GM18508 (cell line): ENCODE measurements at regions not wholly inside any gene's neighbourhood (a gene's known extent, or its start where the extent isn't known, plus 50 kb on each side); places are given as distances from the start of the nearest gene placed in this dataset.

ENCODE experiments used
- ATAC-seq: cut with Tn5 transposase; IDR thresholded peaks from one replicate; pipeline ENCODE4 v1.9.1; 2021; ENCODE audit warnings: moderate number of reproducible peaks; ENCODE audit not compliant: insufficient read depth, unreplicated experiment

- no peak for ATAC-seq
Observed at GRCh38 chr20:6579417-6579816, 188.1 kb upstream of the BMP2 start.

- ATAC-seq: no peak
Observed at GRCh38 chr20:6577451-6577850, 190.0 kb upstream of the BMP2 start.

- no peak for ATAC-seq
Observed at GRCh38 chr20:6576726-6577125, 190.8 kb upstream of the BMP2 start.

GRCh38 chr20:6575912-6576401 lies 191.5 kb upstream of the BMP2 start:
- peak; percentile 43 for ATAC-seq

GRCh38 chr20:6566821-6567220 lies 200.7 kb upstream of the BMP2 start:
- no peak for ATAC-seq

- no peak for ATAC-seq
Observed at GRCh38 chr20:6562111-6562510, 205.4 kb upstream of the BMP2 start.

GRCh38 chr20:6560978-6561377 lies 206.5 kb upstream of the BMP2 start:
- ATAC-seq: no peak

- ATAC-seq: no peak
Observed at GRCh38 chr20:6559791-6560190, 207.7 kb upstream of the BMP2 start.

- no peak for ATAC-seq
Observed at GRCh38 chr20:6558341-6558740, 209.1 kb upstream of the BMP2 start.

- ATAC-seq: no peak
Observed at GRCh38 chr20:6533761-6534479, 233.6 kb upstream of the BMP2 start.

GRCh38 chr20:6533351-6533750 lies 234.1 kb upstream of the BMP2 start:
- ATAC-seq: no peak

- no peak for ATAC-seq
Observed at GRCh38 chr20:6530779-6531315, 236.6 kb upstream of the BMP2 start.

- ATAC-seq: no peak
Observed at GRCh38 chr20:6530254-6530653, 237.2 kb upstream of the BMP2 start.

- no peak for ATAC-seq
Observed at GRCh38 chr20:6525447-6526303, 241.8 kb upstream of the BMP2 start.

- ATAC-seq: no peak
Observed at GRCh38 chr20:6524305-6524704, 243.2 kb upstream of the BMP2 start.

- no peak for ATAC-seq
Observed at GRCh38 chr20:6519556-6519955, 247.9 kb upstream of the BMP2 start.

- ATAC-seq: no peak
Observed at GRCh38 chr20:6515261-6515660, 252.2 kb upstream of the BMP2 start.

GRCh38 chr20:6513599-6513998 lies 253.9 kb upstream of the BMP2 start:
- ATAC-seq: no peak

- ATAC-seq: no peak
Observed at GRCh38 chr20:6509374-6509773, 258.1 kb upstream of the BMP2 start.

- no peak for ATAC-seq
Observed at GRCh38 chr20:6506906-6507305, 260.6 kb upstream of the BMP2 start.

GRCh38 chr20:6504826-6505225 lies 262.7 kb upstream of the BMP2 start:
- ATAC-seq: no peak
